ENCODE measurements at regions not wholly inside any gene's neighbourhood (a gene's known extent, or its start where the extent isn't known, plus 50 kb on each side); places are given as distances from the start of the nearest gene placed in this dataset.
"Not testable (repeated sequence)": the region's sequence is repeated elsewhere in the genome, so short reads cannot be mapped to it uniquely, and the experiment has no call there.

GRCh38 chr13:90889906-90890834 lies 457.3 kb upstream of the MIR17HG start:
- TF ChIP-seq CTCF (conservative IDR thresholded peaks at IDR 0.05): no peak
- Mint-ChIP-seq H3K4me1 (ENCODE audit: unreplicated experiment) (no peaks in the 10 kb centered on the region), H3K9me3 (no peaks in the 10 kb centered on the region), H3K27ac (no peak overlapping the region), H3K4me3 (no peak overlapping the region), H3K36me3 (no peaks in the 10 kb centered on the region), H3K27me3 (no peaks in the 10 kb centered on the region)
- DNase-seq (ENCODE audit: extremely low spot score, unreplicated experiment): no peak

DNA sequence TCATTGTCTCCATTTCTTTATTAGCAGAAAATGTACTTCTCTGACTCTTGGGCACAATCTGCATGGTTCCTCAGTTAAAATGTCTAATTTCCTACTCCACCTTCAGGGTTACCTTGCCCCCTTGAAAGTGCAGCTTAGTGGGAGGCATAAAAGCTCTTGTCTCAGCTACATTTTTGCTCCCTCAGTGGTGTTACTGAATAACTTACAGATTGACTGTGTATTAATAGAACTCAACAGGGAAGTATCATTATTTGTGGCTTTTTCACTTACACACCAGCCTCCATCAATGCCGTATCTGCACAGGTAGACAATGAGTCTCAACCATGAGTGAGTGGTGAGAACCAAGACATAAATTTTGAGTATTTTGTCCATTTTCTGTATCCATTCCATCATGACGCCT lies 456.2 kb upstream of the MIR17HG start:
- no peaks in the 10 kb centered on the region for H3K36me3 Mint-ChIP-seq
- no peak overlapping the region for H3K27ac Mint-ChIP-seq

GRCh38 chr13:90893199-90893598 lies 454.3 kb upstream of the MIR17HG start:
- not testable (repeated sequence) for H3K27me3 Mint-ChIP-seq, H3K9me3 Mint-ChIP-seq

More for the DNA sequence above, 456.2 kb upstream of the MIR17HG start:
- peaks cover 3% of the 10 kb centered on the region for H3K4me1 Mint-ChIP-seq (ENCODE audit: unreplicated experiment)
- H3K4me3 Mint-ChIP-seq: no peak overlapping the region
- H3K27me3 Mint-ChIP-seq: no peaks in the 10 kb centered on the region
- no peaks in the 10 kb centered on the region for H3K9me3 Mint-ChIP-seq
- no peak for TF ChIP-seq CTCF (conservative IDR thresholded peaks at IDR 0.05)
- no peak for DNase-seq (ENCODE audit: extremely low spot score, unreplicated experiment)

DNA sequence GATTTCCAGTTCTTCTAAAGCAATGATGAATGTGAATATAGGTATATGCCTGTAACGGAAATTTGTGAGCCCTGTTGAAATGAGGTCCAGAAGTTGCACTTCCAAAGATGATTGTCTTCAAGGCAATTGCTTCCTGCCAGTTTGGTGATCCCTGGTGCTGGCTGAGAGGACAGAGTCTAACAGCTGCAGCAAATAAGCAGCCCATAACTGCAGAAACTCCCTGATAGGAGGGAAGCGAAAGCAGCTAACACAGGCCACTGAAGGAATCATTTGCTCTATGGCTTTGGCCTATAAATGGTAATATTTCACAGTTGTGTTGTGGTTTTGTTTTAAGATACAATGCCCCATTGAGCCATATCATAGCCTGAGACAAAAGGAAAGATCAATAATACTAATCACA lies 451.5 kb upstream of the MIR17HG start:
- no peak for DNase-seq (ENCODE audit: extremely low spot score, unreplicated experiment)
- Mint-ChIP-seq H3K9me3 (no peaks in the 10 kb centered on the region), H3K36me3 (no peaks in the 10 kb centered on the region), H3K27ac (no peak overlapping the region), H3K4me1 (ENCODE audit: unreplicated experiment) (peaks cover 3% of the 10 kb centered on the region), H3K27me3 (no peaks in the 10 kb centered on the region), H3K4me3 (no peak overlapping the region)
- TF ChIP-seq CTCF (conservative IDR thresholded peaks at IDR 0.05): no peak

More at GRCh38 chr13:90893199-90893598, 454.3 kb upstream of the MIR17HG start:
- H3K27ac Mint-ChIP-seq; H3K4me3 Mint-ChIP-seq; H3K36me3 Mint-ChIP-seq; H3K4me1 Mint-ChIP-seq (ENCODE audit: unreplicated experiment); DNase-seq (ENCODE audit: extremely low spot score, unreplicated experiment): not testable (repeated sequence)

GRCh38 chr13:90898811-90899210 lies 448.7 kb upstream of the MIR17HG start:
- Mint-ChIP-seq H3K9me3 (peaks cover 4% of the 10 kb centered on the region), H3K27ac (no peak overlapping the region), H3K27me3 (no peaks in the 10 kb centered on the region), H3K36me3 (no peaks in the 10 kb centered on the region), H3K4me1 (ENCODE audit: unreplicated experiment) (peaks cover 3% of the 10 kb centered on the region), H3K4me3 (no peak overlapping the region)
- no peak for TF ChIP-seq CTCF (conservative IDR thresholded peaks at IDR 0.05)
- DNase-seq (ENCODE audit: extremely low spot score, unreplicated experiment): no peak

DNA sequence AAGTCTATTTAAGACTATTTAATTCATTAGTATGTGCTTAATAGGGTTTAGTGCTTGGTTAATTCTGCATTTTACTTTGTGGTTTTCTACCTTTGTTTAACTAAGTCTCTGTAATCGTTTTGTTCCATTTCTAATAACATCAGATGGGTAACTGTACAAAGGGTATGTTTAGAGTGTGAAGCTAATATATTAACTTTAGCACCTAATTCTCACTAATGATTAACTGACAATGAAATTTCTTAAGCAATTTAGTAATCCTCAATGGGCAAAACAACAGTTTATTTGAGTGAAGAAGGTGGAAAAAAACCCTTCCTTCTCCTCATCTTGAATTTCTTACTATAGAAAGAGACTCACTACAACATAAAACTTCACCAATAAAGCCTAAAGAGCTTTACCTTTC lies 448.1 kb upstream of the MIR17HG start:
- Mint-ChIP-seq H3K9me3 (peaks cover 5% of the 10 kb centered on the region), H3K4me3 (no peak overlapping the region), H3K36me3 (no peaks in the 10 kb centered on the region), H3K4me1 (ENCODE audit: unreplicated experiment) (peaks cover 3% of the 10 kb centered on the region), H3K27ac (no peak overlapping the region), H3K27me3 (no peaks in the 10 kb centered on the region)
- no peak for DNase-seq (ENCODE audit: extremely low spot score, unreplicated experiment)
- TF ChIP-seq CTCF (conservative IDR thresholded peaks at IDR 0.05): no peak

Data from type B pancreatic cell (in vitro differentiated cells).